ENCODE measurements at regions not wholly inside any gene's neighbourhood (a gene's known extent, or its start where the extent isn't known, plus 50 kb on each side); places are given as distances from the start of the nearest gene placed in this dataset.

GRCh38 chr13:110811771-110812120 is 98.2 kb downstream of the ING1 start:
- TF ChIP-seq JUNB (CRISPR knock-in tag; conservative IDR thresholded peaks at IDR 0.05) (no peak), NONO (IDR thresholded peaks at IDR 0.05; ENCODE audit: low read depth in 2 of 2, low read length in 1 of 2) (no peak), HDAC1 (IDR thresholded peaks at IDR 0.05) (no peak), GTF2F1 (IDR thresholded peaks at IDR 0.05; ENCODE audit: low read depth, low read length) (no peak), POLR2H (tag; IDR thresholded peaks at IDR 0.05; ENCODE audit: low read depth) (no peak), ZBED1 (IDR thresholded peaks at IDR 0.05) (no peak), SMARCA4 (IDR thresholded peaks at IDR 0.05) (no peak), ZNF408 (CRISPR knock-in tag; IDR thresholded peaks at IDR 0.05; ENCODE audit: low read depth) (no peak), ASH1L (IDR thresholded peaks at IDR 0.05; ENCODE audit: borderline replicate concordance, low read depth, partially characterized antibody) (no peak)
- TF ChIP-seq, protein P1, sequence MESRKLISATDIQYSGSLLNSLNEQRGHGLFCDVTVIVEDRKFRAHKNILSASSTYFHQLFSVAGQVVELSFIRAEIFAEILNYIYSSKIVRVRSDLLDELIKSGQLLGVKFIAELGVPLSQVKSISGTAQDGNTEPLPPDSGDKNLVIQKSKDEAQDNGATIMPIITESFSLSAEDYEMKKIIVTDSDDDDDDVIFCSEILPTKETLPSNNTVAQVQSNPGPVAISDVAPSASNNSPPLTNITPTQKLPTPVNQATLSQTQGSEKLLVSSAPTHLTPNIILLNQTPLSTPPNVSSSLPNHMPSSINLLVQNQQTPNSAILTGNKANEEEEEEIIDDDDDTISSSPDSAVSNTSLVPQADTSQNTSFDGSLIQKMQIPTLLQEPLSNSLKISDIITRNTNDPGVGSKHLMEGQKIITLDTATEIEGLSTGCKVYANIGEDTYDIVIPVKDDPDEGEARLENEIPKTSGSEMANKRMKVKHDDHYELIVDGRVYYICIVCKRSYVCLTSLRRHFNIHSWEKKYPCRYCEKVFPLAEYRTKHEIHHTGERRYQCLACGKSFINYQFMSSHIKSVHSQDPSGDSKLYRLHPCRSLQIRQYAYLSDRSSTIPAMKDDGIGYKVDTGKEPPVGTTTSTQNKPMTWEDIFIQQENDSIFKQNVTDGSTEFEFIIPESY (CRISPR knock-in tag; IDR thresholded peaks at IDR 0.05) = no peak
- TF ChIP-seq, protein P2, sequence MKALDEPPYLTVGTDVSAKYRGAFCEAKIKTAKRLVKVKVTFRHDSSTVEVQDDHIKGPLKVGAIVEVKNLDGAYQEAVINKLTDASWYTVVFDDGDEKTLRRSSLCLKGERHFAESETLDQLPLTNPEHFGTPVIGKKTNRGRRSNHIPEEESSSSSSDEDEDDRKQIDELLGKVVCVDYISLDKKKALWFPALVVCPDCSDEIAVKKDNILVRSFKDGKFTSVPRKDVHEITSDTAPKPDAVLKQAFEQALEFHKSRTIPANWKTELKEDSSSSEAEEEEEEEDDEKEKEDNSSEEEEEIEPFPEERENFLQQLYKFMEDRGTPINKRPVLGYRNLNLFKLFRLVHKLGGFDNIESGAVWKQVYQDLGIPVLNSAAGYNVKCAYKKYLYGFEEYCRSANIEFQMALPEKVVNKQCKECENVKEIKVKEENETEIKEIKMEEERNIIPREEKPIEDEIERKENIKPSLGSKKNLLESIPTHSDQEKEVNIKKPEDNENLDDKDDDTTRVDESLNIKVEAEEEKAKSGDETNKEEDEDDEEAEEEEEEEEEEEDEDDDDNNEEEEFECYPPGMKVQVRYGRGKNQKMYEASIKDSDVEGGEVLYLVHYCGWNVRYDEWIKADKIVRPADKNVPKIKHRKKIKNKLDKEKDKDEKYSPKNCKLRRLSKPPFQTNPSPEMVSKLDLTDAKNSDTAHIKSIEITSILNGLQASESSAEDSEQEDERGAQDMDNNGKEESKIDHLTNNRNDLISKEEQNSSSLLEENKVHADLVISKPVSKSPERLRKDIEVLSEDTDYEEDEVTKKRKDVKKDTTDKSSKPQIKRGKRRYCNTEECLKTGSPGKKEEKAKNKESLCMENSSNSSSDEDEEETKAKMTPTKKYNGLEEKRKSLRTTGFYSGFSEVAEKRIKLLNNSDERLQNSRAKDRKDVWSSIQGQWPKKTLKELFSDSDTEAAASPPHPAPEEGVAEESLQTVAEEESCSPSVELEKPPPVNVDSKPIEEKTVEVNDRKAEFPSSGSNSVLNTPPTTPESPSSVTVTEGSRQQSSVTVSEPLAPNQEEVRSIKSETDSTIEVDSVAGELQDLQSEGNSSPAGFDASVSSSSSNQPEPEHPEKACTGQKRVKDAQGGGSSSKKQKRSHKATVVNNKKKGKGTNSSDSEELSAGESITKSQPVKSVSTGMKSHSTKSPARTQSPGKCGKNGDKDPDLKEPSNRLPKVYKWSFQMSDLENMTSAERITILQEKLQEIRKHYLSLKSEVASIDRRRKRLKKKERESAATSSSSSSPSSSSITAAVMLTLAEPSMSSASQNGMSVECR (CRISPR knock-in tag; IDR thresholded peaks at IDR 0.05) = no peak
- 20% methylated on average over 6 of the region's 8 CpGs for WGBS (ENCODE audit: insufficient coverage, low coverage, missing lambda C conversion rate)
- FAIRE-seq (no peak), ATAC-seq (no peak), DNase-seq (ENCODE audit: extremely low read depth in 1 of 4, low spot score in 3 of 4) (no peak)
- in situ Hi-C loops (cut with MboI) (loop anchor here (10.0 to 25.0 kb wide), 2 partner anchors 251 to 347 kb away; no protein-coding TSS in a partner anchor), intact Hi-C loops (cut with micrococcal nuclease) (loop anchor here (10.0 kb wide), 1 partner anchor 97 kb away; the partner anchor contains the start of gene ING1)
- H3K9ac ChIP-seq (ENCODE audit: insufficient read depth in 1 of 2, low read depth in 2 of 2, low read length in 2 of 2) = no peak overlapping the region
- no peak overlapping the region for H3K4me3 ChIP-seq
- no peaks in the 10 kb centered on the region for H3K79me2 ChIP-seq (ENCODE audit: control insufficient read depth, insufficient read depth, low read length)
- POLR2A ChIA-PET = no interaction called here
- no peak overlapping the region for H3K4me2 ChIP-seq (ENCODE audit: insufficient read depth, low read length)
- H3K27me3 ChIP-seq (ENCODE audit: control insufficient read depth in 2 of 2, insufficient read depth in 2 of 2, low read length in 2 of 2) = peaks cover 7 to 31% of the 10 kb centered on the region in 2 experiments; a peak in 3 of 5 replicates
- CTCF ChIA-PET (ENCODE audit: low intra/inter-chr PET ratio) = interaction anchor here (0.6 kb wide), 1 partner anchor 1631 kb away, joined by 3 read pairs; no protein-coding TSS in a partner anchor
- no TSS peak for BruUV-seq (replicated peaks)
- H3K9me1 ChIP-seq (ENCODE audit: control insufficient read depth, insufficient read depth, low read length) = no peaks in the 10 kb centered on the region
- no peaks in the 10 kb centered on the region for H3K36me3 ChIP-seq (ENCODE audit: control insufficient read depth, insufficient read depth, low read length)
- no peaks in the 10 kb centered on the region for H4K20me1 ChIP-seq (replicated peaks; ENCODE audit: control insufficient read depth, insufficient read depth, low read length)
- no peak overlapping the region for H2AFZ ChIP-seq (ENCODE audit: low read depth, low read length)
- H3K9me3 ChIP-seq (replicated peaks; ENCODE audit: control insufficient read depth, insufficient read depth, low read depth, low read length) = no peaks in the 10 kb centered on the region
- no peak overlapping the region for H3K27ac ChIP-seq (ENCODE audit: extremely low read depth, low read depth, low read length)
- peaks cover 0 to 15% of the 10 kb centered on the region in 2 experiments; a peak in 2 of 5 replicates for H3K4me1 ChIP-seq (replicated peaks in 1 of 2; ENCODE audit: control insufficient read depth in 2 of 2, insufficient read depth in 2 of 2, low read length in 2 of 2)
